GM18519 (cell line): ENCODE measurements at regions not wholly inside any gene's neighbourhood (a gene's known extent, or its start where the extent isn't known, plus 50 kb on each side); places are given as distances from the start of the nearest gene placed in this dataset.
"Not testable (repeated sequence)": the region's sequence is repeated elsewhere in the genome, so short reads cannot be mapped to it uniquely, and the experiment has no call there.

Source experiments
- ATAC-seq: cut with Tn5 transposase; IDR thresholded peaks from one replicate; pipeline ENCODE4 v1.9.1; 2021; ENCODE audit warnings: mild to moderate bottlenecking, moderate library complexity; ENCODE audit not compliant: unreplicated experiment, low FRiP score

- ATAC-seq: no peak
Observed at GRCh38 chrX:40418813-40419195, 162.0 kb upstream of the ATP6AP2 start.

DNA sequence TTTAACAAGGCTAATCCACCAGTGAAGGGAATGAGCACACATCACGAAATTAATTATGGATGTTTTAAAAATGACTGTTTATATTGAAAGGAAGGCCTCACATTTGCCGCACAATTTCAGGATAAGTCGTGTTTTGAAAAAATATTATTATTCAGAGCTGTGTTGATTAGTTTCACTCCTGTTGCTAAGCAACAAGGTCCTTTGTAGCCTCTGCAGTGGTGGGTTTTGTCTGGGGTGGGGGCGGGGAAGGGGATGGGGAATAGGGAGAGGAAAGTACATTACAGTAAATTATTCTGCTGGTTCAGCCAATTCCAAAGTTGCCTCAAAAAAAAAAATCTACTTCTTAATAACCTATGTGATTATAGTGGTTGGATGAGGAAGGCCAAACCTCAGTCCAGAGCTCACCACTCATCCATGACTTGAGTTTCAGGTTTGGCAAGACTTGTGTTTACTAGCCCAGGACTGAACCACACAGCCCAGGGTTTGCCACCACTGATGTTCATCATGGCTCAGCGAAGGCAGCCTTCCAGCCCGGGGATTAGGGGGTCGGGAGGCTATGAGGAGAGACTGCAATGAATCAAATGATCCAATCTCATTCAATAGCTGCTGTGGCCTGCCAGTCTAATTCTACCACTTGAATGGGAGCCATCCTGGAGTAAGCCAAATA is 162.5 kb upstream of the ATP6AP2 start:
- no peak for ATAC-seq

DNA sequence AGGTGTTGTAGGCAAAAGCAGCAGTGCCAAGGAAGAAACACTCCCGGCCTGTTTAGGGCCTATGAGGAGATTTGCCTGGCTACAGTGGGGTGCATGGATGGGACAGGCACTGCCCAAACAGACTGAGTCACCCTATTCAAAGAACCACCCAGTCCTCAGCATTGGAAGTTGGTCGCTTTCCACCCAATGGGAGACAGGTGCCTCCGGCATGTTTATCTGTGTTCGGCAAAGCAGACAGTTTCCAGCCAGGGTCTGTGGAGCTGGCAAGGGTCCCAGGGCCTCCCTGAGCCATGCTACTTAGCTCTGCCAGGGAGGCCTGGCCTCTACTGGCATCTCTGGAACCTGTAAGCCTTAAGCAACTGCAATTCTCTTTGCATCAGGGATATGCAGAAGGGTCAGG is 165.1 kb upstream of the ATP6AP2 start:
- no peak for ATAC-seq

GRCh38 chrX:40414335-40414734 is 166.4 kb upstream of the ATP6AP2 start:
- ATAC-seq: no peak

DNA sequence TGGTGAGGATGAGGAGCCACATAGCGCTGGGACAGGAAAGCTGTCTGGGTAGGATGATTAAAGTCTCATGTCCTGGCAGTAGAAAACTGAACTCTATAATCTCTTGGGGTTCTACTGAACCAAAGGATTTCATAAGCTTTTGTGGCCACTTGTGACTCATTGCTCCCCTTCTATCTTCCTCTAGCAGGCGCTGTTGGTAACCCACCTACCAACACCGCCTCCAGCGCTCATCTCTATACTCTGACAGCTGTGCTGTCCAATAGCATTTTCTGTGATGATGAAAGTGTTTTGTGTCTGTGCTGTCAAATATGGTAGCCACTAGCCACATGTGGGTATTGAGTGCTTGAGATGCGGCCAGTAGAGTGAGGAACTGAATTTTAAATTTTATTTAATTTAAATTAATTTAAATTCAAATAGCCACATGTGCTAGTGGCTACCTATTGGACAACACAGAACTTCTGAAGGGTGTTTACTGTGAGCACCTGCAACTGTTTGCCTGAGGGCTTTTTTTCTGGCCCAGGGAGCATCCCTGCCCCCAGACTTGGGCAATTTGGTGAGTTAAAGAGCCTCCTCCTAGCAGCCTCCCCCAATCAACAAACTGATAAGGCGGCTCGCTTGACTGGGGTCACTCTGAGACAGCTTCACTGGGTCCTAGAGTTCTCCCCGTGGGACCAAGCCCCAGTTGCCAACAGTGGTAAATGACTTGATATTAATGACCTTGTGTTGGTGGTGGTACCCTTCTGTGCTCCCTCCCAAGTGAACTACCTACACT is 169.2 kb upstream of the ATP6AP2 start:
- no peak for ATAC-seq

- ATAC-seq: no peak
Observed at GRCh38 chrX:40410859-40411258, 169.9 kb upstream of the ATP6AP2 start.

DNA sequence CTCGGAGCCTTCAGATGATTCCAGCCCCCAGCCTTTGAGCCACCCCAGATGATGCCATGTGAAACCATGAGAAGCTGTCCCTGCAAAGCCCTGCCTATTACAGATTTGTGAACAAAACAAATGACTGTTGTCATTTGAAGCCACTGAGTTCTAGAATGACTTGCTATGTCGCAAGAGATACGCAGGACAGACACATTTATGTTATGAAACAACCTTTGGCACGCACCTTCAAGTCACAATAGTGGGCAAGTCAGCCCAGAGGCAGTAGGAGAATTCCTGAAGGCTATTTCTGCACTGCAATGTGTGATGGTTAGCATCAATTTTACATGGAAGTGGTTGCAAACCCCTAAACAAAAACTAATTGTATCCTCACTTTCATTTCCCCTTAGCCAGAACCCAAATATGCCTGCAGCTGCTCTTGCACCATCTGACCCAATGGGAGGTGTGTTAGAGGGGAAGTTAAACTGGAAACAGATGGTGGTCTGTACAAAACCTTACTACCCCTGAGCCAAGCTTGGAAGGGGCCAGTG is 174.4 kb upstream of the ATP6AP2 start:
- no peak for ATAC-seq

- no peak for ATAC-seq
Observed at GRCh38 chrX:40405399-40405798, 175.4 kb upstream of the ATP6AP2 start.

DNA sequence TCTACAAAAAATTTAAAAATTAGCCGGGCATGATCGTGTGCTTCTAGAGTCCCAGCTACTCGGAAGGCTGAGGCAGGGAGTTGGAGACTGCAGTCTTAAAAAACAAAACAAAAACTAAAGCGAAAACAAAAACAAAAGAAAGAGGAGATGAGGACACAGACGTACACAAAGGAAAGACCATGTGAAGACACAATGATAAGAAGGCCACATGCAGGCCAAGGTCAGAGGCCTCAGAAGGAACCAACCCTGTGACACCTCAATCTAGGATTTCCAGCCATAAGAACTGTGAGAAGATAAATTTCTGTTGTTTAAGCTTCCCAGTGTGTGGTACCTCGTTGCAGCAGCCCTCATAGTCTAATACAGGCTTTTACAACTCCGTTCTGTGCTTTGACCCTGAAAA is 177.0 kb upstream of the ATP6AP2 start:
- no peak for ATAC-seq

DNA sequence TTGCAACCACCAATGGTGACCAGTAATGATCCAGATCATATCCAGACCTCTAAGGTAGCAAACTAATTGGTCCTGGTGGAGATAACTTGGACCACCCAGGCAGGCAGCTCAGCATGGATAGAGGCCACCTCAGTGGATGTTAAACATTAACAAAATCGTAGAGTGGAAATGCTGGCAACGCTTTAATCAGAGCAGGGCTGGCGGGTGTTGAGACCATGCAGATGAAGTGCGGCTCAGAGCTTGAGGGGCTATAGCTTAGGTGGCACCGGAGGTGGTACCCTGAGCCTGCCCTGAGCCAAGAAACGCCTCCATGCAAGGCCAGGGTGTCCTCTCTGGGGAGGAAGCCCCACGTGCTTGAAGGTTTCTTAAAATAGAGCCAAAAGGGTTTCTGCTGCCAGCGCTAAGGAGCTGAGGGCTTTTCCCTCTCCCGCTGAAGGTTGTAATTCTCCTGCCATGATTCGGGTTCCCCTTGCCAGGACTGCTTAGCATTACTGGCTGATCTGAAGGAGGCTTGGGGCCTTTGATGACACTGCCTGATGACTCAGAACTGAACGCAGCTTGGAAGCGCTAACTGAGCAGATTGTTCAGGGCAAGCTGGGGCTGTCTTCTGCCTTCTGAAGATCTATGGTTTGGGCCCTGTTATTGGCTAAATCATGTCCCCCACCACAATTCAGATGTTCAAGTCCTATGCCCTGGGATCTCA is 177.8 kb upstream of the ATP6AP2 start:
- ATAC-seq: no peak

DNA sequence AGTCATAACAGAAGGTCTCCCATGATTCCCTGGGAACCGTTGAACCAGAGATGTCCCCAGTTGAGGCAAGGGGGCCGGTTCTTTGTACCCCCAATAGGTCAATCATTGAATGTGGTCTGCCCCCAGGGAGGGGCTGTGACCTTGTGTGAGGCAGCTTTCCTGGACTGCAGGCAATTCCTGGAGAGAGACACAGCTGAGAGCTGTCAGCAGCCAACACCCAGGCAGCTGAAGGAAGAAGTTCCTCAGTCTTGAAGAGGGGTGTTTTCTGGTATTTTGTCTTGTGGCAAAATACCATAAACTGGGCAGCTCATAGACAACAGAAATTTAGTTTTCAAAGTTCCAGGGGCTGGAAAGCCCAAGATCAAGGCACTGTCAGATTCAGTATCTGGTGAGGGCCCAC is 185.7 kb upstream of the ATP6AP2 start:
- no peak for ATAC-seq

DNA sequence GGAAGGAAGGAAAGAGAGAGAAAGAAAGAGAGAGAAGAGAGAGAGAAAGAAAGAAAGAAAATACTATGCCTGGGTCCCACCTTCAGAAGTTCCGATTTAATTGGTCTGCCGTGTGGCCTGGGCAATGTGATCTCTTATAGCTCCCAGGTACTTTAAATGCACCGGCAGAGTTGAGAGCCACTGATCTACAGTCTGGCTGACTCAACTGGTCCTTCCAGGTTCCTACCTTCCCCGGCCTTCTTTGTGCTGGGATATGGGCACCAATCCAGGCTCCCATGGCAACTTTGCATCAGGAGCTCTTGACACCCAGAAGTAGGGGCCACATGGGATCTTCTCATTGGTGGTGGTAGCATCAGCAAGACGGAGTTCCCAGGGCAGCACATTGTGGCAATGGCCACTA is 186.5 kb upstream of the ATP6AP2 start:
- ATAC-seq: no peak

DNA sequence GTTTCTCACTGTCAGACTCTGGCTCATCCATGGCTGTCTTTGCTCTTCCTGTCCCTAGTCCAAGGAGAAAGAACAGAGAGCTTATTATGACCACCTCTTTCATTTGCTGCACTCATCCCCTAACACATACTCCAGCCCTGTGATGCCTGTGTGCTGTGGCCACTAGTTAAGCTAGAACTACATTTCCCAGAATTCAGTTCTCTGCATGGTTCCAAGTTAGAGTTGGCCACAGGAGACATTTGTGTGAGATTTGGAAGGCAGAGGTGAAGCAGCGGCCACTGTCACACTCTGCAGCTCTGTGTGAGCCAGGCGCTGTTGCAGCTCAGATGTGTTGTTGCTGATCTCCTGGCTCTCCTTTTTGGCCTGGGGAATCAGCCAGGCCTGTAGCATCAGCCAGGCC is 188.2 kb upstream of the ATP6AP2 start:
- ATAC-seq: no peak

- ATAC-seq: no peak
Observed at GRCh38 chrX:40391662-40392061, 189.1 kb upstream of the ATP6AP2 start.

DNA sequence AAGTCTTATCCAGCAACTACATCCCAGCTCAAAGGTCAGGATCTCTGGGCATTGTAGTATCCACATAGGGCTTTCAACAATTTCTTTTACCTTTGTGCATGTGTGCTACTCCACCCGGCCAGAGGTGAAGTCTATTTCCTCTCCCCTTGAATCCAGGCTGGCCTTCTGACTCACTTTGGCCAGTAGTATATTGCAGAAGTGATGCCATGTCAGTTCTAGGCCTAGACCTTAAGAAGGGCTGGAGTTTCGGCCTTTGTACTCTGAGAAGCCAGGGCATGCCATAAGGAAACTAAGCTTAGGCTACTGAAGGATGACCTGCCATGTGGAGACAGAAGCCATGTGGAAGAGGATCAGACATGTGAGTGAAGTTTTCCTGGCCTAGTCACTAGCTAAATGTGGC is 191.2 kb upstream of the ATP6AP2 start:
- no peak for ATAC-seq

DNA sequence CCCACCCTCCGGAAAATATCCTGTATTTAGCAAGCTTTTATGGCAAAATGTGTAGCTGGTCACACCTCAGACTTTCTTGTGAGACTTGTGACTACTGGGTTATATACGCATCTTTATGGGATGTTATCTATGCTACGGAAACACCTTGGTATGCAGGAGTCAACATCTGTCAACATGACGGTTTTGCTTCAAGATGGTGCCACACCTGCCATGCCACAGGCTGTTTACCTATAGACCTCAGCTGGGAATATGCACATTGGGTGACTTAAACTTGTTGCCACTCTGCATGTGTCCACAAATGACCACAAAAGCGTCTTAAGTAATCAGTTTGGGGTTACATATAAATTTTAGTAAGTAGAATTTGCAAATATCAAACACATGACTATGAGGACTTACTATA is 192.3 kb upstream of the ATP6AP2 start:
- no peak for ATAC-seq

DNA sequence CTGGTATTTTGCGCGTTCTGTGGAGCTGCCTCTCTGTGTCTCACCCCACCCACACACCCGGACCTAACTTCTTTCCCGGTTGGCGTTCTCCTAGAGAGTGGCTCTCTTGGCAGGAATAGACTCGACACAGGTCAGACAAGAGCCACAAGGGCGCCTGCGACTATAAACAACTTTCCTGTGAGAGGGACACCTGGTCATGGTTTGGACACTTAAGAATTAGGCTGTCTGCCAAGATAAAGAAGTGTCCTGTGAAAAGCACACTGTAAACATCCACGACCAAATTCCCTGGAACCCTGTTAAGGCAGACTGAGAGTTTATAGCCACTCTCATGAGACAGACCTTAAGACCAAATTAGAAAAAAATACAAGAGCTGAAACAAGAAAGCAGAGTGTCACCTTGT is 192.9 kb upstream of the ATP6AP2 start:
- not testable (repeated sequence) for ATAC-seq

GRCh38 chrX:40387311-40387710 is 193.5 kb upstream of the ATP6AP2 start:
- not testable (repeated sequence) for ATAC-seq

- ATAC-seq: no peak
Observed at GRCh38 chrX:40385682-40386081, 195.1 kb upstream of the ATP6AP2 start.

DNA sequence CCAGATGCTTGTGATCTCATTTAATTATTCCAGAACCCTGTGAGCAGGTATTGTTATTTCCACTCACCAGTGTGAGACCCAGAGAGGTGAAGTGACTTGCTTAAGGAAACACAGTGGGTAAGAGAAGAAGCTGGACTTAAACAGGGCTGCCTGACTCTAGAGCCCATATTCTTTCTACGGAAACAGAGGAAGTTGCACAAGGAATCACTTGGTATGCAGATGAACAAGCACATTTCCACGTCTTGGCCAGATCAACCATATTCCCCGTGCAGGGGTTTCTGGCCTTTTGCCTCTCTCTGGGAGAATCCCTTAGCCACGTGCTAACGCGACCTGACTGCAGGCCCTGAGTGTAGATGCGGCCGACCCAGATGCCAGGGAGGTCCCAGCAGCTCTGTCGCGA is 195.5 kb upstream of the ATP6AP2 start:
- ATAC-seq: no peak

GRCh38 chrX:40383969-40384368 is 196.8 kb upstream of the ATP6AP2 start:
- ATAC-seq: no peak
